Psoas muscle (tissue), 7 donors: ENCODE measurements at regions not wholly inside any gene's neighbourhood (a gene's known extent, or its start where the extent isn't known, plus 50 kb on each side); places are given as distances from the start of the nearest gene placed in this dataset.

Experiments
- ATAC-seq, 4 donors: fragments of 200-7000 bp; cut with Tn5 transposase; one replicate each; pipeline ENCODE4 v1.9.1; 2020; ENCODE audit warnings: moderate library complexity in 3 of 4, mild to moderate bottlenecking in 2 of 4
- DNase-seq, 2 donors: peaks; one replicate each; pipeline ENCODE4 v3.0.0-alpha.2; 2020
- H3K27ac ChIP-seq: fragments of 200-600 bp; one replicate; pipeline ENCODE4 v1.8.0; 2022
- H3K27me3 ChIP-seq, 3 donors: fragments of 200-600 bp in 1 of 3; one replicate each; pipeline versions ENCODE4 v1.6.1 to v1.8.0; 2013 to 2022; ENCODE audit warnings: low read length in 2 of 3, mild to moderate bottlenecking in 2 of 3, moderate library complexity in 1 of 3; ENCODE audit not compliant: insufficient read depth in 3 of 3
- H3K36me3 ChIP-seq, 2 donors: fragments of 200-600 bp in 1 of 2; one replicate each; pipeline versions ENCODE4 v1.6.1 to v1.8.0; 2013 to 2022; ENCODE audit warnings: low read depth in 1 of 2, mild to moderate bottlenecking in 1 of 2, moderate library complexity in 1 of 2; ENCODE audit not compliant: insufficient read depth in 1 of 2
- H3K4me1 ChIP-seq: fragments of 200-600 bp; one replicate; pipeline ENCODE4 v1.8.0; 2022
- H3K4me3 ChIP-seq: fragments of 200-600 bp; one replicate; pipeline ENCODE4 v1.8.0; 2022; ENCODE audit warnings: mild to moderate bottlenecking
- H3K9me3 ChIP-seq: fragments of 200-600 bp; one replicate; pipeline ENCODE4 v1.8.0; 2022
- WGBS, 3 donors: extraction: QIAGEN DNeasy Blood & Tissue Kit; methylation state at CpG; one replicate each; pipeline versions ENCODE4 v1.1.6 to v1.1.7; 2013; 5-methylcytosine and 5-hydroxymethylcytosine counted together
- intact Hi-C, 2 donors: fragments of 100-400 bp; cut with DNase I; formaldehyde crosslinking; loops; one replicate each; pipeline versions ENCODE4 v1.11.0 to v1.14.2; 2022
- TF ChIP-seq, protein P1 (sequence below): fragments of 200-600 bp; IDR thresholded peaks from one replicate; pipeline ENCODE4 v1.8.0; 2022; ENCODE audit warnings: antibody characterized with exemption
- donor health status: healthy with polysubstance abuse.
- donor health status: DM: no; HTN: no; CAD: no; lungs with moderate emphysema.
- donor health status: Bipolar disorder and iron deficiency.
- donor health status: healthy.
- donor health status: DM: yes; HTN: yes; CAD: no.
- donor health status: DM: no; HTN: no; CAD: no.
- donor health status: DM: yes; HTN: yes; CAD: no.

DNA sequence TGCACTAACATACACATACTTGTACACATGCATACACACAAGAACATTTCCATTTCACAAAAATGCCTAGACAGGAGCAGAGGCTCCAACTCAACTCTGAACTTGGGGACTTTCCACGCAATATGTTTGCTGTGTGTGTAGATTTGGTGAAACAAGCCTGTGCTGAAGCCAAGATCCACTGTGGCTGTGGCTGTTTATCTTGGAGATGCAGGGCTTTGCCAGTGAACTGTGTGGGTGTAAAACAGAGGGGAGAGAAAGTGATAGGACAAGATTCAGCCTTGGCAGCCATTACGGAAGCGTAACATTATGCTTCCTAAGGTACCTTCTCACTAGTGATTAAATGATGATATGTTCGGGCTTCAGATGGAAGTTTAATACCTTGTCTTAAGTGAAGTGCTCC lies 73.2 kb upstream of the MBNL2 start:
- peaks cover 0 to 2% (median 0%) of the 10 kb centered on the region in 3 donors for H3K27me3 ChIP-seq
- H3K4me1 ChIP-seq, result no peaks in the 10 kb centered on the region
- H3K27ac ChIP-seq, result no peak overlapping the region
- intact Hi-C loops, result no loop called here
- H3K9me3 ChIP-seq, result no peaks in the 10 kb centered on the region
- 89 to 94% (median 90%) methylated on average over 4 of the region's 4 CpGs for WGBS, 3 donors
- H3K4me3 ChIP-seq, result no peak overlapping the region
- H3K36me3 ChIP-seq, result no peaks in the 10 kb centered on the region
- TF ChIP-seq, protein P1, sequence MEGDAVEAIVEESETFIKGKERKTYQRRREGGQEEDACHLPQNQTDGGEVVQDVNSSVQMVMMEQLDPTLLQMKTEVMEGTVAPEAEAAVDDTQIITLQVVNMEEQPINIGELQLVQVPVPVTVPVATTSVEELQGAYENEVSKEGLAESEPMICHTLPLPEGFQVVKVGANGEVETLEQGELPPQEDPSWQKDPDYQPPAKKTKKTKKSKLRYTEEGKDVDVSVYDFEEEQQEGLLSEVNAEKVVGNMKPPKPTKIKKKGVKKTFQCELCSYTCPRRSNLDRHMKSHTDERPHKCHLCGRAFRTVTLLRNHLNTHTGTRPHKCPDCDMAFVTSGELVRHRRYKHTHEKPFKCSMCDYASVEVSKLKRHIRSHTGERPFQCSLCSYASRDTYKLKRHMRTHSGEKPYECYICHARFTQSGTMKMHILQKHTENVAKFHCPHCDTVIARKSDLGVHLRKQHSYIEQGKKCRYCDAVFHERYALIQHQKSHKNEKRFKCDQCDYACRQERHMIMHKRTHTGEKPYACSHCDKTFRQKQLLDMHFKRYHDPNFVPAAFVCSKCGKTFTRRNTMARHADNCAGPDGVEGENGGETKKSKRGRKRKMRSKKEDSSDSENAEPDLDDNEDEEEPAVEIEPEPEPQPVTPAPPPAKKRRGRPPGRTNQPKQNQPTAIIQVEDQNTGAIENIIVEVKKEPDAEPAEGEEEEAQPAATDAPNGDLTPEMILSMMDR, result no peak
- DNase-seq (no peak), ATAC-seq (no peak)

DNA sequence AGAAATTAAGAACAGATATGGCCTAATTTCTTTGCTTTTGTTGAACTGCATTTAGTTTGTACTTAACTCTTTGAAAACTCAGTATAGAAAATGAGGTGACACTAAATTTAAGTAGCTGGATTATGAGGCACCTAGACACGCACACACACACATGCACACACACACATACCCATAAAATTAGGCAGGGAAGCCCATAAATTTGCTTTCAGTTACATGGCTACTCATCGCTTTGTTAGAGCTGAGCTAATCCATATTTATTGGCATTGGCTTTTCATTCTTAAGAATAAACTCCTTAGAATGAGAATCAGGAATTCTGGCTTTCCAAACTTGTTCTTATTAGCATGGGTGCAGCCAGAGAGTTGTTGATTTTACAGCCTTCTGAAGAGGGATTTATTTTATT lies 61.7 kb upstream of the MBNL2 start:
- no peaks in the 10 kb centered on the region for H3K9me3 ChIP-seq
- intact Hi-C loops, result no loop called here
- 84 to 93% (median 89%) methylated on average over 2 of the region's 2 CpGs for WGBS, 3 donors
- H3K27ac ChIP-seq, result no peak overlapping the region
- no peak overlapping the region for H3K4me3 ChIP-seq
- no peak for DNase-seq
- no peaks in the 10 kb centered on the region for H3K4me1 ChIP-seq
- TF ChIP-seq, protein P1, result no peak
- no peaks in the 10 kb centered on the region for H3K27me3 ChIP-seq
- no peaks in the 10 kb centered on the region for H3K36me3 ChIP-seq
- no peak for ATAC-seq

DNA sequence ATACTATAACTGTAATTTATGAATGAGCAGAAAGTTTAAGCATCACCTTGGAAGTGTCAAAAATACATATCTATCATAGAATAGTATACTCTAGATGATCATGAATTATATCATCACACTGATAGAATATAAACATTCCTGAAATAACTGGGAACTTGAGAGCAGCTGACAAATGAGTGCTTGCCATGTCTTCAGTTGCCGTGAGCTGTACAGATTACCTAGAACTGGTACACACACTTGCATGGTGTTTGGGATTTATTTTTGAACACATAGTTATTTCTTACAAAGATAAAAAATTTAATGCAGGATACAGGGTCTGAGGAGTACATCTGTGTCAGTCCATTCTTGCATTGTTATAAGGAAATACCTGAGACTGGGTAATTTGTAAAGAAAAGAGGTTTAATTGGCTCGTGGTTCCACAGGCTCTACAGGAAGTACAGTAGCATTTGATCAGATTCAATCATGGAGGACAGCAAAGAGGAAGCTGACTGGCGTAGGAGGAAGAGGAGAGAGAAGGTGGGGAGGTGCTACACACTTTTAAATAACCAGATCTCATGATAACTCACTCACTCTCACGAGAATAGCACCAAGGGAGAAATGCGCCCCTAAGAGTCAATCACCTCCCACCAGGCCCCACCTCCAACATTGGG lies 60.4 kb upstream of the MBNL2 start:
- ATAC-seq, result no peak
- 86 to 90% (median 87%) methylated on average over 5 of the region's 5 CpGs for WGBS, 3 donors

DNA sequence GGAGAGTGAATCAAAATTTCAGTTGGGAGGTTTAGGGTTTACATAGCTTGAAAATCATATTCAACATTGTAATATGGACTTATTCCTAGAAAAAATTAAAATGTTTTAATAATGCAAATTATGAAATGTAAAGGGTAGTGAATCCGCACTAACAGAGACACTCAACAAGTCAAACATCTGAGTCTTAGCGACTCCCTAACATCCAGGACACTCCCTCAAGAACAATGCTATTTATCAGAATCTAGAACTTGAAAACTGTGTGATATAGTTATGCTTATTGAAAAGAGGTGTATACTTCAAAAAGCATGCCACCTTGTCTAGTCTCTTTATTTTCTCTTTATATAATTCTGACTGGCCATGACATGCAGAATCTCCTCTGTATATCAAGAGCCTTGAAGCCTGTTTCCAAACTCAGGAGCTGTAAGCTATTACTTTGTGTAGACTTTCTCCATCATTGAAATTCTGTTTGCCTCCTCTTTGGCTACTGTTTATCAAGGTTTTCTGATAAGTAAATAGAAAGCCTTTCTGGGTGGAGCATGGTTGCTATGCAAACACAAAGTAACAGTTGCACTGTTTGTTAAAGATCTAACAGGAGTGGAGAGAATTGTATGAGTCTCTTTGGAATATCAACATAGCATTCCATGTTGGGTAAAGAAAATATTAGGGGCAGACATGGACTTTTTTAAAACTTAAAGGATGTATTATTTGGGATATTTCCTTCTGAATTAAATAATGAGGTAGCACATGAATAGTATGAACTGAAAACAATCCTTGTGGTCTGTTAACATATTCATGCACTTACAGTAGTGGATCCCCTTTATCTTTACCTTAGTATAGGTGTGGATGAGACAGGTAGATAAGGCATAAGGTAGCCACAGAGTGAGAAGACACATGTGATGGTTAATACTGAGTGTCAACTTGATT lies 56.4 kb upstream of the MBNL2 start:
- H3K27ac ChIP-seq, result no peak overlapping the region
- 97 to 100% (median 98%) methylated on average over 2 of the region's 2 CpGs for WGBS, 3 donors
- DNase-seq (no peak), ATAC-seq (no peak)
- TF ChIP-seq, protein P1, result no peak
- H3K9me3 ChIP-seq, result no peaks in the 10 kb centered on the region
- H3K27me3 ChIP-seq, result no peaks in the 10 kb centered on the region
- no peak overlapping the region for H3K4me3 ChIP-seq
- intact Hi-C loops, result no loop called here
- H3K36me3 ChIP-seq, result no peaks in the 10 kb centered on the region
- no peaks in the 10 kb centered on the region for H3K4me1 ChIP-seq

More for the DNA sequence above, 60.4 kb upstream of the MBNL2 start:
- DNase-seq, result no peak
- TF ChIP-seq, protein P1, result no peak
- H3K27ac ChIP-seq, result no peak overlapping the region
- no peaks in the 10 kb centered on the region for H3K9me3 ChIP-seq
- H3K4me1 ChIP-seq, result no peaks in the 10 kb centered on the region
- no peaks in the 10 kb centered on the region for H3K36me3 ChIP-seq
- H3K4me3 ChIP-seq, result no peak overlapping the region
- H3K27me3 ChIP-seq, result no peaks in the 10 kb centered on the region
- intact Hi-C loops, result no loop called here
